ENCODE measurements at regions not wholly inside any gene's neighbourhood (a gene's known extent, or its start where the extent isn't known, plus 50 kb on each side); places are given as distances from the start of the nearest gene placed in this dataset.

- no peak for DNase-seq
These were observed 101.9 kb upstream of the C1orf21 start for GRCh38 chr1:184284900-184285299.

GRCh38 chr1:184285401-184286087 lies 101.3 kb upstream of the C1orf21 start:
- DNase-seq = no peak

- DNase-seq = peak; percentile 65
These were observed 99.8 kb upstream of the C1orf21 start for GRCh38 chr1:184287001-184287400.

GRCh38 chr1:184289825-184290550 lies 96.8 kb upstream of the C1orf21 start:
- peak; percentile 43 for DNase-seq

GRCh38 chr1:184291701-184292100 lies 95.1 kb upstream of the C1orf21 start:
- DNase-seq = no peak

GRCh38 chr1:184292101-184292500 lies 94.7 kb upstream of the C1orf21 start:
- DNase-seq = no peak

GRCh38 chr1:184294101-184294500 lies 92.7 kb upstream of the C1orf21 start:
- no peak for DNase-seq

- peak; percentile 42 for DNase-seq
These were observed 90.2 kb upstream of the C1orf21 start for GRCh38 chr1:184296466-184297243.

- no peak for DNase-seq
These were observed 89.5 kb upstream of the C1orf21 start for GRCh38 chr1:184297244-184297750.

- peak; percentile 89 for DNase-seq
These were observed 88.1 kb upstream of the C1orf21 start for GRCh38 chr1:184298440-184299405.

- DNase-seq = peak; percentile 82
These were observed 87.4 kb upstream of the C1orf21 start for GRCh38 chr1:184299406-184299790.

GRCh38 chr1:184299796-184300195 lies 87.0 kb upstream of the C1orf21 start:
- DNase-seq = no peak

GRCh38 chr1:184300446-184300845 lies 86.4 kb upstream of the C1orf21 start:
- DNase-seq = no peak

- DNase-seq = no peak
These were observed 85.6 kb upstream of the C1orf21 start for GRCh38 chr1:184301227-184301626.

- DNase-seq = no peak
These were observed 84.5 kb upstream of the C1orf21 start for GRCh38 chr1:184302346-184302745.

GRCh38 chr1:184310157-184310819 lies 76.5 kb upstream of the C1orf21 start:
- DNase-seq = peak; percentile 31

GRCh38 chr1:184311580-184311979 lies 75.2 kb upstream of the C1orf21 start:
- DNase-seq = no peak

GRCh38 chr1:184315254-184315653 lies 71.6 kb upstream of the C1orf21 start:
- DNase-seq = no peak

- DNase-seq = no peak
These were observed 67.0 kb upstream of the C1orf21 start for GRCh38 chr1:184319879-184320278.

GRCh38 chr1:184322253-184322652 lies 64.6 kb upstream of the C1orf21 start:
- no peak for DNase-seq

GRCh38 chr1:184324972-184325371 lies 61.9 kb upstream of the C1orf21 start:
- no peak for DNase-seq

- no peak for DNase-seq
These were observed 60.6 kb upstream of the C1orf21 start for GRCh38 chr1:184326278-184326677.
